Activated CD4-positive, alpha-beta T cell treated with anti-CD3 and anti-CD28 coated beads, Interleukin-2, amount 10 ng/mL, durations not matched to agents 7 days and 5 days (primary cell): ENCODE measurements at regions not wholly inside any gene's neighbourhood (a gene's known extent, or its start where the extent isn't known, plus 50 kb on each side); places are given as distances from the start of the nearest gene placed in this dataset.

Experiments used
- CTCF ChIA-PET: fragments of 350-600 bp; sonication (Branson Sonifier 250); formaldehyde crosslinking; loops from one replicate; lab custom pipeline; 2021; ENCODE audit warnings: antibody characterized with exemption; lab: Charles Lee
- POLR2A ChIA-PET: fragments of 350-600 bp; sonication (Branson Sonifier 250); formaldehyde crosslinking; loops from one replicate; lab custom pipeline; 2021; ENCODE audit warnings: antibody characterized with exemption; lab: Charles Lee
- DNase-seq: peaks from one replicate; pipeline ENCODE4 v3.0.0-alpha.2; 2020
- H3K27ac Mint-ChIP-seq: one replicate; pipeline ENCODE4 v1.8.0; 2021; ENCODE audit warnings: mild to moderate bottlenecking, moderate library complexity, mixed read lengths
- H3K27me3 Mint-ChIP-seq: one replicate; pipeline ENCODE4 v1.8.0; 2021; ENCODE audit warnings: mixed read lengths
- H3K36me3 Mint-ChIP-seq: one replicate; pipeline ENCODE4 v1.8.0; 2021; ENCODE audit warnings: low read depth, mixed read lengths
- H3K4me1 Mint-ChIP-seq: one replicate; pipeline ENCODE4 v1.8.0; 2021; ENCODE audit warnings: mixed read lengths
- H3K4me3 Mint-ChIP-seq: one replicate; pipeline ENCODE4 v1.8.0; 2021; ENCODE audit warnings: mild to moderate bottlenecking, moderate library complexity, mixed read lengths
- H3K9me3 Mint-ChIP-seq: one replicate; pipeline ENCODE4 v1.8.0; 2021; ENCODE audit warnings: mixed read lengths

- Mint-ChIP-seq H3K4me1 (no peaks in the 10 kb centered on the region), H3K9me3 (no peaks in the 10 kb centered on the region), H3K36me3 (no peaks in the 10 kb centered on the region), H3K27me3 (peaks cover 39% of the 10 kb centered on the region), H3K4me3 (no peak overlapping the region), H3K27ac (no peak overlapping the region)
- ChIA-PET CTCF (interaction anchor here (1.0 kb wide), 1 partner anchor 61 kb away, joined by 3 read pairs; no protein-coding TSS in a partner anchor), POLR2A (no interaction called here)
- no peak for DNase-seq
Observed at GRCh38 chr5:158014372-158014771, 155.4 kb upstream of the CLINT1 start.

- Mint-ChIP-seq H3K36me3 (no peaks in the 10 kb centered on the region), H3K4me1 (no peaks in the 10 kb centered on the region), H3K27me3 (peaks cover 39% of the 10 kb centered on the region), H3K4me3 (no peak overlapping the region), H3K9me3 (no peaks in the 10 kb centered on the region), H3K27ac (no peak overlapping the region)
- CTCF ChIA-PET: no interaction called here
- no peak for DNase-seq
- POLR2A ChIA-PET: no interaction called here
Observed at GRCh38 chr5:158013939-158014338, 155.0 kb upstream of the CLINT1 start.

- POLR2A ChIA-PET: no interaction called here
- H3K9me3 Mint-ChIP-seq: no peaks in the 10 kb centered on the region
- no peak overlapping the region for H3K27ac Mint-ChIP-seq
- no peaks in the 10 kb centered on the region for H3K4me1 Mint-ChIP-seq
- no peaks in the 10 kb centered on the region for H3K36me3 Mint-ChIP-seq
- peaks cover 36% of the 10 kb centered on the region for H3K27me3 Mint-ChIP-seq
- CTCF ChIA-PET: no interaction called here
- DNase-seq: no peak
- H3K4me3 Mint-ChIP-seq: no peak overlapping the region
Observed at GRCh38 chr5:158013303-158013702, 154.4 kb upstream of the CLINT1 start.

GRCh38 chr5:158011422-158011821 is 152.5 kb upstream of the CLINT1 start:
- POLR2A ChIA-PET: interaction anchor here (0.6 kb wide), 1 partner anchor 16 kb away, joined by 4 read pairs; no protein-coding TSS in a partner anchor
- no peak for DNase-seq
- Mint-ChIP-seq H3K4me1 (no peaks in the 10 kb centered on the region), H3K9me3 (no peaks in the 10 kb centered on the region), H3K27me3 (peaks cover 33% of the 10 kb centered on the region), H3K4me3 (no peak overlapping the region), H3K27ac (no peak overlapping the region), H3K36me3 (no peaks in the 10 kb centered on the region)
- CTCF ChIA-PET: interaction anchor here (0.6 to 1.0 kb wide), 4 partner anchors 10 to 418 kb away, joined by 3 to 6 read pairs (median 4); no protein-coding TSS in a partner anchor

- Mint-ChIP-seq H3K4me3 (no peak overlapping the region), H3K9me3 (no peaks in the 10 kb centered on the region), H3K36me3 (no peaks in the 10 kb centered on the region), H3K27ac (no peak overlapping the region), H3K27me3 (peaks cover 35% of the 10 kb centered on the region), H3K4me1 (no peaks in the 10 kb centered on the region)
- no peak for DNase-seq
- POLR2A ChIA-PET: no interaction called here
- CTCF ChIA-PET: interaction anchor here (0.6 to 0.9 kb wide), 3 partner anchors 9 to 417 kb away, joined by 3 to 6 read pairs (median 5); no protein-coding TSS in a partner anchor
Observed at GRCh38 chr5:158010831-158011230, 151.9 kb upstream of the CLINT1 start.

- DNase-seq: no peak
- ChIA-PET POLR2A (no interaction called here), CTCF (interaction anchor here (1.0 to 1.2 kb wide), 2 partner anchors 14 to 17 kb away, joined by 3 read pairs; no protein-coding TSS in a partner anchor)
- Mint-ChIP-seq H3K4me1 (no peaks in the 10 kb centered on the region), H3K27ac (no peak overlapping the region), H3K36me3 (no peaks in the 10 kb centered on the region), H3K9me3 (peaks cover 1% of the 10 kb centered on the region), H3K27me3 (peaks cover 19% of the 10 kb centered on the region), H3K4me3 (no peak overlapping the region)
Observed at GRCh38 chr5:158007336-158007735, 148.4 kb upstream of the CLINT1 start.

GRCh38 chr5:157999696-158000095 is 140.8 kb upstream of the CLINT1 start:
- POLR2A ChIA-PET: no interaction called here
- H3K27me3 Mint-ChIP-seq: peaks cover 30% of the 10 kb centered on the region
- DNase-seq: no peak

GRCh38 chr5:157997991-157998504 is 139.1 kb upstream of the CLINT1 start:
- Mint-ChIP-seq H3K36me3 (no peaks in the 10 kb centered on the region), H3K27ac (no peak overlapping the region)
- no peak for DNase-seq

More at GRCh38 chr5:157999696-158000095, 140.8 kb upstream of the CLINT1 start:
- H3K4me1 Mint-ChIP-seq: peaks cover 6% of the 10 kb centered on the region
- no peak overlapping the region for H3K4me3 Mint-ChIP-seq
- H3K36me3 Mint-ChIP-seq: no peaks in the 10 kb centered on the region
- no peak overlapping the region for H3K27ac Mint-ChIP-seq
- CTCF ChIA-PET: no interaction called here
- no peaks in the 10 kb centered on the region for H3K9me3 Mint-ChIP-seq

GRCh38 chr5:157994906-157995519 is 136.1 kb upstream of the CLINT1 start:
- ChIA-PET POLR2A (no interaction called here), CTCF (interaction anchor here (0.6 to 1.0 kb wide), 2 partner anchors 17 to 21 kb away, joined by 3 read pairs; no protein-coding TSS in a partner anchor)
- Mint-ChIP-seq H3K27ac (no peak overlapping the region), H3K4me3 (peak overlapping the region; percentile 23), H3K4me1 (peaks cover 19% of the 10 kb centered on the region), H3K27me3 (peaks cover 43% of the 10 kb centered on the region), H3K36me3 (no peaks in the 10 kb centered on the region), H3K9me3 (no peaks in the 10 kb centered on the region)
- DNase-seq: peak; percentile 54

More at GRCh38 chr5:157997991-157998504, 139.1 kb upstream of the CLINT1 start:
- H3K27me3 Mint-ChIP-seq: peaks cover 37% of the 10 kb centered on the region
- H3K9me3 Mint-ChIP-seq: no peaks in the 10 kb centered on the region
- peaks cover 19% of the 10 kb centered on the region for H3K4me1 Mint-ChIP-seq
- no peak overlapping the region for H3K4me3 Mint-ChIP-seq
- CTCF ChIA-PET: no interaction called here
- POLR2A ChIA-PET: no interaction called here

- Mint-ChIP-seq H3K27ac (no peak overlapping the region), H3K4me1 (peaks cover 19% of the 10 kb centered on the region), H3K9me3 (no peaks in the 10 kb centered on the region), H3K27me3 (peaks cover 47% of the 10 kb centered on the region), H3K4me3 (peak overlapping the region; percentile 23), H3K36me3 (no peaks in the 10 kb centered on the region)
- ChIA-PET CTCF (interaction anchor here (1.0 kb wide), 1 partner anchor 17 kb away, joined by 3 read pairs; no protein-coding TSS in a partner anchor), POLR2A (no interaction called here)
- peak; percentile 63 for DNase-seq
Observed at GRCh38 chr5:157993986-157994691, 135.2 kb upstream of the CLINT1 start.

GRCh38 chr5:157993201-157993600 is 134.3 kb upstream of the CLINT1 start:
- H3K4me3 Mint-ChIP-seq: no peak overlapping the region
- ChIA-PET CTCF (interaction anchor here (1.0 to 1.1 kb wide), 2 partner anchors 14 to 16 kb away, joined by 3 read pairs; no protein-coding TSS in a partner anchor), POLR2A (no interaction called here)
- peaks cover 19% of the 10 kb centered on the region for H3K4me1 Mint-ChIP-seq
- no peak for DNase-seq
- H3K36me3 Mint-ChIP-seq: no peaks in the 10 kb centered on the region
- no peaks in the 10 kb centered on the region for H3K9me3 Mint-ChIP-seq
- peaks cover 51% of the 10 kb centered on the region for H3K27me3 Mint-ChIP-seq
- no peak overlapping the region for H3K27ac Mint-ChIP-seq

GRCh38 chr5:157990583-157991181 is 131.7 kb upstream of the CLINT1 start:
- ChIA-PET POLR2A (no interaction called here), CTCF (interaction anchor here (1.4 kb wide), 1 partner anchor 17 kb away, joined by 3 read pairs; no protein-coding TSS in a partner anchor)
- no peak overlapping the region for H3K4me3 Mint-ChIP-seq
- peaks cover 46% of the 10 kb centered on the region for H3K27me3 Mint-ChIP-seq
- no peak overlapping the region for H3K27ac Mint-ChIP-seq
- no peaks in the 10 kb centered on the region for H3K36me3 Mint-ChIP-seq
- H3K9me3 Mint-ChIP-seq: no peaks in the 10 kb centered on the region
- DNase-seq: no peak
- H3K4me1 Mint-ChIP-seq: peaks cover 19% of the 10 kb centered on the region
